ENCODE measurements at regions not wholly inside any gene's neighbourhood (a gene's known extent, or its start where the extent isn't known, plus 50 kb on each side); places are given as distances from the start of the nearest gene placed in this dataset.
A peak's percentile ranks its signal among the peaks of the same experiment; 100 is the strongest.

GRCh38 chr6:25173951-25174474 lies 105.2 kb upstream of the CARMIL1 start:
- TF ChIP-seq CTCF (conservative IDR thresholded peaks at IDR 0.05; ENCODE audit: low read depth, low read length): no peak
- DNase-seq (ENCODE audit: low read depth): peak; percentile 88

GRCh38 chr6:25174678-25175077 lies 104.5 kb upstream of the CARMIL1 start:
- no peak for DNase-seq (ENCODE audit: low read depth)
- H3K4me3 ChIP-seq (ENCODE audit: low read length): no peak overlapping the region
- TF ChIP-seq CTCF (conservative IDR thresholded peaks at IDR 0.05; ENCODE audit: low read depth, low read length): no peak

More at GRCh38 chr6:25173951-25174474, 105.2 kb upstream of the CARMIL1 start:
- H3K4me3 ChIP-seq (ENCODE audit: low read length): no peak overlapping the region

DNA sequence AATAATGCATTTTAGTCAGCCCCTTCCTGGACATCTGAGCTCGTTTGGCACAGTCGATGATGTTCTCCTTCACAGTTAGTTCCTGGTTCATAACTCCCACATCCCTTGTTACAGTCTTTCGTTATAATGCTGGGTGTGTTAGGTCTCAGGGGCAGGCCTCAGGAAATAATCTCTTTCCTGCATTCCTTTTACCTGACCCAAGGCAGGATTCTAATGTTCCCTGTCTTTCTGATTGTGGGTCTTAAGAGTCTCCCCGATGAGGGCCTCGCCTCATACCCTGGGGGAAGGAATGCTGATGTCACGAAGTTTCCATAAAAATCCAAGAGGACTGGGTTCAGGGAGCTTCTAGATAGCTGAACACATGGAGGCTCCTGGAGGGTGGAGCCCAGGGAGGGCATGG lies 104.0 kb upstream of the CARMIL1 start:
- DNase-seq (ENCODE audit: low read depth): peak; percentile 58
- no peak overlapping the region for H3K4me3 ChIP-seq (ENCODE audit: low read length)
- no peak for TF ChIP-seq CTCF (conservative IDR thresholded peaks at IDR 0.05; ENCODE audit: low read depth, low read length)

DNA sequence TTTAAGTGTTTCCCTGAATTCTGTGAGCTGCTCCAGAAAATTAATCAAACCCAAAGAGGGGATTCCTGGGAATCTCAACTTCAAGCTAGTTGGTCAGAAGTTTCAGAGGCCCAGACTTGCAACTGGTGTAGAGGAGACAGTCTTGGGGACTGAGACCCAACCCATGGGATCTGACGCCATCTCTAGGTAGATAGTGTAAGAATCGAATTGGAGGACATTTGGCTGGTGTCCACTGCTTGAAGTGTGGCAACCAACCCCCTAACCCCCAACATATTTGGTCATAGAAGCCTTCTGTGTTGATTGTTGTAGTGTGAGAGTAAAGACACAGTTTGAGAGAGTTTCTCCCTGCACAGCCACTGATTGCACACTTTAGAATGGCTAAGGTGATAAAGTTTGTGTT lies 103.5 kb upstream of the CARMIL1 start:
- no peak overlapping the region for H3K4me3 ChIP-seq (ENCODE audit: low read length)
- TF ChIP-seq CTCF (conservative IDR thresholded peaks at IDR 0.05; ENCODE audit: low read depth, low read length): no peak
- DNase-seq (ENCODE audit: low read depth): no peak

- H3K4me3 ChIP-seq (ENCODE audit: low read length): no peak overlapping the region
- TF ChIP-seq CTCF (conservative IDR thresholded peaks at IDR 0.05; ENCODE audit: low read depth, low read length): no peak
- DNase-seq (ENCODE audit: low read depth): peak; percentile 17
These were observed 102.7 kb upstream of the CARMIL1 start for GRCh38 chr6:25176466-25176865.

GRCh38 chr6:25177500-25178028 lies 101.6 kb upstream of the CARMIL1 start:
- H3K4me3 ChIP-seq (ENCODE audit: low read length): no peak overlapping the region
- no peak for TF ChIP-seq CTCF (conservative IDR thresholded peaks at IDR 0.05; ENCODE audit: low read depth, low read length)
- no peak for DNase-seq (ENCODE audit: low read depth)

DNA sequence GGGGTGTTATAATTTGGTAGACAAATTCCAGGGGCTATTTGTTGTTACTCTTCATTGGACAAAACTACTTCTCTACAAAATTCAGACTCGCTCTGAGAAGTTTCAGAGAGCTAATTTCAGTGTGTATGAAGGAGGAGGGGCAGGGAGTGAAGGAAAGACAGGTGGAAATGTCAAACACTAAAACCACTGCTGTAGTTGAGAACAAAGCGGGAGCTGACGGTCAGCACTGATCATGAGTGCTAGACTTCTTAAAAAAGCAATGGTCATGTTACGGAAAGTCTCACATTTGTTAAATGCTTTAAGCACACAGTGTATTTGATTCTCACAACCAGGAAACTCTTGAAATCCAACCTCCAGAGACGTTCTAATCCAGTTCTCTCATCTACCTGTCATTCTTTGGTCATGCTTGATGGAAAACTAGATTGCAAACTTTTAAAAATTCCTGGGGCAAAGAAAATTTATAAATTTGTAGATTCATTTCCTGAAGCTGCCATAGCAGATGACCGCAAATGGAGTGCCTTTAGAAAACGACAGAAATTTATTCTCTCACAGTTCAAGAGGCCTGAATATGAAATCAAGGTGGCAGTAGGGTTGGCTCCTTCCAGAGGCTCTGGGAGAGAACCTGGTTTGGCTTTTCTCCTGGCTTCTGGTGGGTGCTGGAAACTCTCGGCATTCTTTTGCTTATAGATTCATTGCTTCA lies 100.7 kb upstream of the CARMIL1 start:
- no peak for TF ChIP-seq CTCF (conservative IDR thresholded peaks at IDR 0.05; ENCODE audit: low read depth, low read length)
- no peak overlapping the region for H3K4me3 ChIP-seq (ENCODE audit: low read length)
- no peak for DNase-seq (ENCODE audit: low read depth)

Measured in retinal pigment epithelial cell (primary cell).